Lung microvascular endothelial cell (primary cell): ENCODE measurements at regions not wholly inside any gene's neighbourhood (a gene's known extent, or its start where the extent isn't known, plus 50 kb on each side); places are given as distances from the start of the nearest gene placed in this dataset.
"Not testable (repeated sequence)": the region's sequence is repeated elsewhere in the genome, so short reads cannot be mapped to it uniquely, and the experiment has no call there.

Source experiments
- DNase-seq, 2 donors: peaks; one replicate each; pipeline versions ENCODE4 v3.0.0 to v3.0.0-alpha.2; 2010; ENCODE audit warnings: low read depth in 2 of 2

DNA sequence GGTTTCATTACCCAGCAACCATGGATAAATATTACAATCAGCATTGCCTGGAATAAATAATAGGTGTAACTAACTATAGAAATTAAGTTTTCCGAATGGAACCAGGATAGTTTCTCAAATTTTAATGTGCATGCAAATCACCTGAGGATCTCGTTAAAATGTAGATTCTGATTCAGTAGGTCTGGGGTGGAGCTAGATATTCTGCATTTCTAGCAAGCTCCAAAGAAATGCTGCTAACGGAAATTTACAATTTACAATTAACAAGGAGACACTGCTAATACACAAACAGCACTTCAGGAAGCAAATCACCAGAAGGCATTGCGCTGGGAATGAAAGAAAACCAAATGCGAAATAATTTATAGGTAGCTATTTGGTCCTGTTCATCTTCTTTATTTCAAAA lies 597.5 kb upstream of the KLF12 start:
- DNase-seq = no peak

- DNase-seq = peak; percentile 22 to 57
These were observed 596.5 kb upstream of the KLF12 start for GRCh38 chr13:74730556-74731331.

DNA sequence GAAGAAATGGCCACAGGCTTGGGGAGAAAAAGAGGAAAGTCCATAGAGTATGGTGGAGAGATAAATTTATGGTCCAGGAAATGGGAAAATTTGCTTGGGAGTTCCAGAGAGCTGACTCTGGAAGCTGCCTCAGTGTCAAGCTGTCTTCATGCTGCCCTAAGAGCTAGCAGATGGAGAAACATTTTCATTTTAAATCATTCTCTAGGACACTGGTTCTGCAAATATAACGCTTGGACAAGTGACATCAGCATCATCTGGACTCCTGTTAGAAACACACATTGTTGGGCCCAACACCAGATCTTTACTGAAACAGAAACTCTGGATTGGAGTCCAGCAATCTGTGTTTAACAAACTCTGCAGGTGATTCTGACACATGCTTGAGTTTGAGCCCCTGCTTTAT lies 592.0 kb upstream of the KLF12 start:
- no peak for DNase-seq

- not testable (repeated sequence) for DNase-seq
These were observed 584.1 kb upstream of the KLF12 start for GRCh38 chr13:74718232-74718842.

- no peak for DNase-seq
These were observed 581.5 kb upstream of the KLF12 start for GRCh38 chr13:74715718-74716117.

- no peak for DNase-seq
These were observed 575.8 kb upstream of the KLF12 start for GRCh38 chr13:74710006-74710405.

- no peak for DNase-seq
These were observed 575.0 kb upstream of the KLF12 start for GRCh38 chr13:74709226-74709625.

- DNase-seq = no peak
These were observed 574.4 kb upstream of the KLF12 start for GRCh38 chr13:74708629-74709028.

DNA sequence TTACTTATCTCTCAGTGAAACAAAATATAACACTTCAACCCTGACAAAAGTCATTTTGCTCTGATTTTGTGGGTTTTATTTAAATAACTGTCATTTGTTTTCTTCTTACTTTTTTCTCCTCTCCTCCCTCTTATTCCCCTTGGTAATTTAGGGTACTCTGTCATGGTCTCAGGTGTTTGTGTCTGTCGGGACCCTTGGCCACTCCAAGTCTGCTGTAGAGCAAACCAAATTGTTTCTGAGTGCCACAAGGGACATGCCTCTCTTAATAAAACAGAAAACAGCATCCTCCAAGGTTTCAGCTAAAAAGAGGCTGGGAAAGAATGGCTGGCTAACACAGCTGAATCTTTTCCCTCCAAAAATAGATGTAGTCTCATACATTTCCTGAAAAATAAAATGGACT lies 573.1 kb upstream of the KLF12 start:
- no peak for DNase-seq

DNA sequence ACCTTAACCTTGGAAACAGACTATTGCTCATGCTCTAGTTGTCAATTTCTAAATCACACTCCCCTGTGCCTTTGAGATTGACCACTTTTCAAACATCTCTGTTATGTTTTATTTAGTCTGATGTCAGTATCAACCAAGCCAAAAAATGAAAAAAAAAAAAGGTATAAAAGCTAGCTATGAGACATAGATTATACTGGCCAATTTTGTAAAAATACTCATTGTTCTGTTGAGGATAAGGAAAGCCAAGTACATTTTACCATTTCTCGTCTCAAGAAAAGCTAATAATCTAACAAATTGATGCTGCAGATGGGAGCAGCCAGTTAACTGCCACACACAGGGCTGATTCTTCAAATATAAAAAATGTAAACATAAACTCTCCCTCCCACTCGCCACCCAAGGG lies 572.6 kb upstream of the KLF12 start:
- no peak for DNase-seq

DNA sequence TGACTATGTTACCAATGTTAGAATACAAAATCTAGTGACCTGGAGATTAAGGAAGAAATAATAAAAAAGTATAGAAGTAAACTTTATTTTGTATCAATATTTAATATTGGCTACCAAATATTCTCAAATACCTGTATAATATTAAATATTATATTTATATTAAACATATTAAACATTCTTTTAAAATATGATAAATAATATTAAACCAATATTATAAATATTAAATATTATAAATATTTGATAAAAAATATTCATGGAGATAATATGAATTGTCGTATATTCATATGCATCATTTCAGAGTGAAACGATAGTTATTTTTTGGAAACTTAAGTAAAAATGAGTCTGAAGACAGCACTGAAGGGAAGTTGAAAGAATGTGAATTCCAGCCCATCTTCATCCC lies 571.2 kb upstream of the KLF12 start:
- DNase-seq = no peak

- no peak for DNase-seq
These were observed 569.7 kb upstream of the KLF12 start for GRCh38 chr13:74703855-74704387.

DNA sequence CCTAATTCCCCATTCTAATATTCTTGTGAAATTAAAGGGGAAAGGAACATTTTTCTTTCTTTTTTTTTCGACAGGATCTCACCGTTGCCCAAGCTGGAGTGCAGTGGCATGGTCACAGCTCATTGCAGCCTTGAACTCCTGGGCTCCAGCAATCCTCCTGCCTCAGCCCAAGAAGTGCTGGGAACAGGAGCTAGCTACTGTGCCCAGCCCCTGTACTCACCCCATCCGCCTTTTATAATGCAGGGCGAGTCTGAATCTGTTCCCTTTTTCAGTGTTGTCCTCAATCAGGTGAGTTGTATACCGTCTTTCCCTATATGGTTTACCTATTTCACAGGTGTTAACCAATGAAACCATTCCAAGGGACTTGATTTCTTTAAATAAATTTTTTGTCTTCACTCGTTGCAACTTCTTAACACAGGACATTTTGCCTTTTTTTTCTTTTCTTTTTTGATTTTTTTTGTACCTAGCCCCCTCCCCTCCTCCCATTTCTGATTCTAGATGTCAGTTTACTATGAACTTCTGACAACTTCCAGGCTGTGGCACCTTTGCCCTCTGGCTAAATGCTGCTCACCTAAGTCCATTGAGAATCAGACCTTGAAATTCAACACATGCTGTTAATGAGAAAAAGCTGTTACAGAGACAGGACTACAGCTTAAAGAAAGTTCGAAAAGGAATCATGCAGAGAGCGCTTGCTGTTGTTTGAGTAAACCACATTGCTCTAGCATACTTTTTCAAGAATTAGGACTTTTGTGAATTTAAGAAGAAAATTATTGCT lies 562.1 kb upstream of the KLF12 start:
- no peak for DNase-seq

DNA sequence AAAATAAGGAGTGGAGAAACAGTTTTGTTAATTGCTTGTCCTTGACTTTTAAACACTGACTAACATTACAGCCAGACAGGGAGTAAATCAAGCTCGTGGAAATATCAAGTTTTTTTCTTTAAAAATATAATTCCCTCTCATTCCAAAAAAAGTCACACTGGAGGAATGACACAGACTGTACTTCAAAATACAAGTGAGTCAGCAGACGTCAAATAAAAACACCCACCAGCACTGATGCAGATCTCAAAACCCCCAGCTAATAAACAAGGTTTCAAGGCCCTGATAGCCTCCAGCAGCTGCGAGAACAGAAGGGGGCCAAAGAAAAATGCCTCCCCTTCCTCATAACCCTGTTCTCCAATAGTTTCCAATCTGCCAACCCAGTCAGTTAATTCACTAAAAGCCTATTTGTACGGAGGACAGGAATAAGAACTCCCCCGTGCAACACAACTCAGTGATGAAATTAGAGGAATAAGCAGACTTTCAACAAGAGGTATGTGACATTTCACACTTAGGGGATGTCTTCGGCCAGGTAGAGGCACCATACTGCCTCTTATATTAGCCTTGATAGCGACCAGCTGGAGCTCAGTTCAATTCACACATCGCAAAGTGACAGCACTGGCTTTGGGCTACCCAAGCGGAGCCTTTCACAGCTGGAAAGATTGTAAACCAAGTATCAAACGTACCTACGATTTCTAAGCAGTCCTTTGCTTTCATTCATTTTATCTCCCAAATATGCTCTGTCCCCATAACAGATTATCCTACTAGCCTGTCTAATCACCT lies 561.0 kb upstream of the KLF12 start:
- no peak for DNase-seq

- peak in 1 of 2 donors; percentile 49 for DNase-seq
These were observed 553.4 kb upstream of the KLF12 start for GRCh38 chr13:74687442-74688182.

GRCh38 chr13:74683411-74683810 lies 549.2 kb upstream of the KLF12 start:
- peak in 1 of 2 donors; percentile 2 for DNase-seq

GRCh38 chr13:74682746-74683145 lies 548.5 kb upstream of the KLF12 start:
- DNase-seq = no peak

DNA sequence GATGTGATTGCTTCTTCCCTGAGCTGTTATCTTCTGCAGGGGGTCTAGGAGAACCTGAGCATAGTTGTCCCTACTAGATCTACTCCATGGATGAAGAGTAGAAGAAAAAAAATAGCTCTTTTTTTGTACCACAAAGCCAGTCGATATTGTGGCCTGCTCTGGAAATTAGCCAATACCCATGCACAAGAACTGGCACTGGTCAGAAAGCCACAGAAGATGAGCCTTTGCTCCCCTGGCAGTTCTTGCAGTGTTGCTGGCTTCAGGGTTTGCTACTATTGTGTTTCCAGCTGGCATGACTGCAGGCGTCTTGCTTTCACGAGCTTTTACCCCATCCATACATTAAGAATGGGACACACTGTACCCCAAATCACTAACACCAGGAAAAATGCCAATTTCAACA lies 547.7 kb upstream of the KLF12 start:
- DNase-seq = no peak

DNA sequence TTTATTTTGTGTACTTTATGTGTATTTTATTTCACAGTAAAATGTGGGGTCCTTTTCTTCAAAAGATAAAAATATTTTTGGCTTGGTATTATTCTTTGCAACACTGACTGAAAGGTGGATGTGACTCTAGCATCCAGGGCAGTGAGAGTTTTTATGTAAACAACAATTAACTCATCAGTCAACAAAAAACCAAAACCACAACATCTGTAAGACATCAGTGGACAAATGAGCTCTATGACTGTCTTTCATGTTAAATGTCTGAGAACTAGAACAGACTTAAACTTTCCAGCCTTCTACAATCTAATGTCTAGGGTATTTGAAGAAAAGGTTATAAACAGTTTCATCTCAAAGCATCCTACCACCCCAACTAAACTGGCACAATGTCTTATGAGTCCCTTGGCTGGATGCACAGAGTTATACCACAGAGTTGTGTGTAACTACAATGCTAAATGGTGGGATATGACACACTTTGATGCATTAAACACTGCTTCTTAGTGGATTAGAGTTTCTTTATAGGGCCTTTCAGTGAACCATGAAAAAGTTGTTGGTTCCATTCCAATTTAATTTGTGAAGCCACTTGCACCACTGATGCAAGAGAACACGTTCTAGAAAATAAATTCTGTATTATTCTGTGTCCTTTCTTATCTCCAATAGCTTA lies 544.2 kb upstream of the KLF12 start:
- DNase-seq = no peak

- no peak for DNase-seq
These were observed 541.8 kb upstream of the KLF12 start for GRCh38 chr13:74675972-74676371.
